GM12872 (cell line): ENCODE measurements at regions not wholly inside any gene's neighbourhood (a gene's known extent, or its start where the extent isn't known, plus 50 kb on each side); places are given as distances from the start of the nearest gene placed in this dataset.

Experiments
- CTCF ChIP-seq: IDR thresholded peaks from 3 replicates; pipeline ENCODE4 v1.5.1; 2011; ENCODE audit warnings: low read depth, mild to moderate bottlenecking, low read length, moderate library complexity; ENCODE audit not compliant: insufficient read depth

- no peak for TF ChIP-seq CTCF
Measured at GRCh38 chr11:134823970-134824369, 411.9 kb upstream of the B3GAT1 start.

- no peak for TF ChIP-seq CTCF
Measured at GRCh38 chr11:134822897-134823296, 410.9 kb upstream of the B3GAT1 start.

GRCh38 chr11:134821422-134821821 is 409.4 kb upstream of the B3GAT1 start:
- no peak for TF ChIP-seq CTCF

GRCh38 chr11:134819041-134819440 is 407.0 kb upstream of the B3GAT1 start:
- TF ChIP-seq CTCF, result no peak

- no peak for TF ChIP-seq CTCF
Measured at GRCh38 chr11:134818516-134818915, 406.5 kb upstream of the B3GAT1 start.

GRCh38 chr11:134815404-134815803 is 403.4 kb upstream of the B3GAT1 start:
- no peak for TF ChIP-seq CTCF

- no peak for TF ChIP-seq CTCF
Measured at GRCh38 chr11:134807997-134808396, 396.0 kb upstream of the B3GAT1 start.

- TF ChIP-seq CTCF, result no peak
Measured at GRCh38 chr11:134802598-134802997, 390.6 kb upstream of the B3GAT1 start.
